NCI-H2196 (cell line): ENCODE measurements at regions not wholly inside any gene's neighbourhood (a gene's known extent, or its start where the extent isn't known, plus 50 kb on each side); places are given as distances from the start of the nearest gene placed in this dataset.
"Not testable (repeated sequence)": the region's sequence is repeated elsewhere in the genome, so short reads cannot be mapped to it uniquely, and the experiment has no call there.

ENCODE experiments used
- DNase-seq: peaks from one replicate; lab custom pipeline; 2025; ENCODE audit not compliant: unreplicated experiment; lab: John Stamatoyannopoulos, UW

- no peak for DNase-seq
Measured at GRCh38 chr5:163941079-163941478, 435.7 kb downstream of the MAT2B start.

DNA sequence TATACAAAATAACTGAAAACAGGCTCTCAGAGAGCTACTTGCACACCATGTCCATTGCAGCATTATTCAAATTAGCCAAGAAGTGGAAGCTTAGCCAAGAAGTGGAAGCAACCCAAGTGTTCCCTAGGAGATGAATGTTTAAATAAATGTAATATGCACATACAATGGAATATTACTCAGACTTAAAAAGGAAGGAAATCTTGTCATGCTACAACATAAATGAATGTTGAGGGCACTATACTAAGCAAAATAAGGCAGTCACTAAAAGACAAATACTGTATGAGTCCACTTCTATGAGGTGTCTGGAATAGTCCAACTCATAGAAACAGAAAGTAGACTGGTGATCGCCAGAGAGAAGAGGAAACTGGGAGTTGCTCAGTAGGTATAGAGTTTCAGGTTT lies 438.1 kb downstream of the MAT2B start:
- no peak for DNase-seq

GRCh38 chr5:163944738-163945137 lies 439.3 kb downstream of the MAT2B start:
- DNase-seq = no peak

DNA sequence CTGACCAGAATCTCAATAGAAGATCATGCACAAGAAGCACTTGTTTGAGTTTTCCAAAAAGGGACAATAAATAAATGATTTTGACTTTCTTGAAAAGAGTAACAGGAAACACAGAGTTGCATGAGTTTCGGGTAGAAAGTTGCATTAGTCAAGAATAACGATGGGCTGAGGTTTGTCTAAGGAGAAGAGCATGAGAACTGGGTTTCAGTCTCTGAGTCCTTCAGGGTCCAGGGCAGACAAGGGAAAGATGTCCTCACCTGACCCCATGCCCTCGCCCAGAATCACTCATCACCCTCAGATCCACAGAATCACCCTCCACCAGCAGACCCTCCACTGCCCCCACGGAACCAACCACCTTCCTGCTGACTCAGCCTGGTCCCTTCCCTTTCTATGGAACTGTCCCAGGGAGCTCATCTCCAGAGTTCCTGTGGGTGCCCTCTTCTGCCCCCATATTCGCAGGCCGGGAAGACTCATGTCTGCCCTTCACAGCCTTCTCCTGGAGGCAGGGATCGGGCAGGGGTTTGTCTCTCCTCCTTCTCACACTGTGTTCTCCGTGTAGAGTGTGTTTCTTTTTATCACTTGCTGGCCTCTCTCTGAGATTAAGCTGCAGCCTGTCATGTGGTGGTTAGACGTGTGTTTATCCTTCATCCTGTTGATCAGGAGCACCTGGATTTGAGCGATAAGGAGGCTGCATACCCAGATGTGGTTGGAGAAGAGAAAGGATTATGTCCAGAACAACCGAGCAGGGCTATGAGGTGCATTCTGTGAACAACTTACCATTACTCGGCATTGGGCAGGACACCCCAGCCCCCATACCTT lies 442.6 kb downstream of the MAT2B start:
- DNase-seq = no peak

DNA sequence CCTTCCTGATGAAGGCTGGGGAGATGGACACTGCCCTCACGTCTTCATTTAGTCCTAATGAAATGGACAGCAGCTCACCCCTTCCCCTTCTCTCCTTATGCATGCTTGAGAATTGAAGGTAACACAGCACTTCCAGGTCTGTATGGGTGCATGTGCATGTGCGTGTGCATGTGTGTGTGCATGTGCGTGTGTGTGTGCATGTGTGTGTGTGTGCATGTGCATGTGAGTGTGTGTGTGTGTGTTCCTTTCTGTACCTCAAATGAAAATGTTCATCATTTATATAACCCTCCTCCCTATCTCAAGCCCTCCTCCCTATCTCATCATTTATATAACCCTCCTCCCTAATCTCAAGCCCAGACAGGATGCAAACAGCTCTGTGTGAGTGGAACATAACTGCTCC lies 444.8 kb downstream of the MAT2B start:
- no peak for DNase-seq

- DNase-seq = no peak
Measured at GRCh38 chr5:163951069-163951468, 445.6 kb downstream of the MAT2B start.

- DNase-seq = no peak
Measured at GRCh38 chr5:163953901-163954300, 448.5 kb downstream of the MAT2B start.

DNA sequence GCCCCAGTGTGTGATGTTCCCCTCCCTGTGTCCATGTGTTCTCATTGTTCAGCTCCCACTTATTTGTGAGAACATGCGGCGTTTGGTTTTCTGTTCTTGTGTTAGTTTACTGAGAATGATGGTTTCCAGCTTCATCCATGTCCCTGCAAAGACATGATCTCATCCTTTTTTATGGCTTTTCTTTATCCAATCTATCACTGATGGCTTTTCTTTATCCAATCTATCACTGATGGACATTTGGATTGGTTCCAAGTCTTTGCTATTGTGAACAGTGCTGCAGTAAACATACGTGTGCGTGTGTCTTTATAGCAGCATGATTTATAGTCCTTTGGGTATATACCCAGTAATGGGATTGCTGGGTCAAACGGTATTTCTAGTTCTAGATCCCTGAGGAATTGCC lies 455.8 kb downstream of the MAT2B start:
- DNase-seq = not testable (repeated sequence)

- DNase-seq = no peak
Measured at GRCh38 chr5:163963881-163964280, 458.5 kb downstream of the MAT2B start.

DNA sequence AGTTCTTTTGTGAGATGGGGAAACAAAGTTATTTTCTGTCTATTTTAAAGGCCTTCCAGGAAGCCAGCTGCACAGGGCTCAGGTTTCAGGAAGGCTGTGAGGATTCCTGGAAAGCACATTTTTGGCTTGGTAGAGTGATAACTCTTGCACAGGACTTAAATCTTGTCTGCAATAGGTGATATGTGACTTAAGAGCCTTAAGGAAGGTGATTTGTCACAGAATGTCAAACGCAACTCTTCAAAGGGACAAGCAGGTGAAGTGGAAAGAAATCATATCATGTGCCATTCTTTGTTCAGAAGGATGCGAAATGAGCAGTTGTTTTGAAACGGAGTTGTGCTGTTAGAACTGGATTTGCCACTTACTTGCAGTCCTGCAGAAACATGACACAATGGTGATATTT lies 459.3 kb downstream of the MAT2B start:
- DNase-seq = no peak

- no peak for DNase-seq
Measured at GRCh38 chr5:163967268-163967667, 461.8 kb downstream of the MAT2B start.

GRCh38 chr5:163968651-163969050 lies 463.2 kb downstream of the MAT2B start:
- no peak for DNase-seq

DNA sequence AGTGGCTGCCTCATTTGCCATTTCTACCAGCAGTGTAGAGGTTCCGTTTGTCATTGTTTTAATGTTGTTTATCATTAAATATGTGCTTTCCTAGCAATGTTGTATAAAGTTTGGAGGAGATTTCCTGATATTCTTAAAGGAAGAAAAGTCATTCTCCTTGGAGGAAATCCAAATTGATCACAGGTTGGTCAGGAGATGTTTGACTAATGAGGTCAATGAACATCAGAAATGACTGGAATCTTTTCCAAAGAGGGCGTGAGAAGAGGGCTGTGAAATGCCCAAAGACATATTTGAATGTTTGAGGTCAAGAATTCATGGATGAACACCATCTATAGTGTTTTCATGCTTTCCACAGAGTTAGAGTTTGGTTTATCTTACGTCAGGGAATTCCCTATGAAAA lies 471.3 kb downstream of the MAT2B start:
- DNase-seq = no peak

GRCh38 chr5:163978897-163979296 lies 473.5 kb downstream of the MAT2B start:
- no peak for DNase-seq

DNA sequence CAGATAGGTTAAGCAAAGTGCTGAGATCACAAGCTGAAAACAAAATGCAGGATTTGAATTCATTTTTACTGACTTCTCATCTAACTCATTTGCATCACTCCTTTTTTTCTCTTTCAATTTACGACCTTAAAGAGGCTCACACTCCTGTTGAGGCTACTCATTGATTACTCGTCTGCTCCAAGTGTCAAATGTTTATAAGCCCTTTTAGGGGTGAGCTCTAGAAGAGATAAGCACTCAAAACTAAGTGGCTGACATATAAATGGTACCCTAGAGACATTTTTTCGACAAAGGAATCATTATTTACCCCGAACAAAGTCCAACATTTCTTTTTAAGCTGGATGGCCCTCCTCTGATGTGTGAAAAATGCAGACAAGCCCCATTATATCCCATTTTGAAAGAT lies 483.1 kb downstream of the MAT2B start:
- no peak for DNase-seq

DNA sequence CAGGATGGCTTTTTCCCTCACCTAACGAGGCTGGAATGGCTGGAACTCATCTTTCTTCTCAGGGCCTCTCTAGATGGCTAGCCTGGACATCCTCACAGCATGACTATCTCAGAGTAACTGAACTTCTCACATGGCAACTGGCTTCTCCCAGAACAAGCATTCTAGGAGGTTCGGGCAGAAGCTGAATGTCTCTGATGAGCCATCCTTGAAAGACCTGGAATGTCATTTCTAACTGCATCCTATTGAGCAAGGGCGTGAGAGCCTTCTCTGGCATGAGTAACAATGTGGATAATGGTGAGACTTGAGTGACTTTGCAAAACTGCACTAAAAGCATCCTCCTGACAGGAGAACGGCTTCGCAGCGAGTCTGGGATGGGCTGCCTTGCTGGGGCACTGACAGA lies 487.7 kb downstream of the MAT2B start:
- no peak for DNase-seq

DNA sequence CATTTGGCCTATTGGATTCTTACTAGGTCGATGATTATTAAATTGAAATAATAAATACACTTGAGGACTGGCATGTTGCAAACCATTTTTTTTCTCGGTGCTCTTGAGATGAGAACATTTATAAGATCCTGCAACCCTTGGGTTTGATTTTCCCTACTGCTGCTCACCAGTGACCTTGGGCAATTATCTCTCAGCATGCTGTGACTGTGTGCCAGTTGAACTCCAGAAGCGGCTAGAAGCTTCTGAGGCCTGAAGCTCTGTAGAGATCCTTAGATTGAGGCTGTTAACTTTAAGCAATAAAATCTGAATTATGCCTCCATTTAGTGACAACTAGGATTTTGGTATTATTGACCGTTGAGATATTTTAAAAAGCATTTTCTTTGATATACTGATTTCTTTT lies 489.8 kb downstream of the MAT2B start:
- no peak for DNase-seq

- DNase-seq = no peak
Measured at GRCh38 chr5:163997965-163998364, 492.5 kb downstream of the MAT2B start.

- no peak for DNase-seq
Measured at GRCh38 chr5:164000241-164000640, 494.8 kb downstream of the MAT2B start.

DNA sequence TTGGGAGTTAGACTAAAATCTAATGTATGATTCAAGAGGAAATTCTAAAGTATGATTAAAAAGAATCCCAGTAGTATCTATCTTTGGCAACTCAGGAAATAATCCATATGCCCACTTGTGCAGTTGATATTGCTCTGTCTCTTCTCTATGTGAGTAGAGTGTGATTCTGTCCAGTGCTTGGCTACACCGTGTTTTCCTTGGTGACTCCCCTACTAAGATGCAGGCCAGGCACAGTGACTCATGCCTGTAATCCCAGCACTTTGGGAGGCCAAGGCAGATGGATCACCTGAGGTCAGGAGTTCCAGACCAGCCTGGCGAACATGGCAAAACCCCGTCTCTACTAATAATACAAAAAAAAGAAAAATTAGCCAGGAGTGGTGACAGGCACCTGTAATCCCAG lies 495.4 kb downstream of the MAT2B start:
- DNase-seq = no peak

GRCh38 chr5:164002214-164002613 lies 496.8 kb downstream of the MAT2B start:
- no peak for DNase-seq

DNA sequence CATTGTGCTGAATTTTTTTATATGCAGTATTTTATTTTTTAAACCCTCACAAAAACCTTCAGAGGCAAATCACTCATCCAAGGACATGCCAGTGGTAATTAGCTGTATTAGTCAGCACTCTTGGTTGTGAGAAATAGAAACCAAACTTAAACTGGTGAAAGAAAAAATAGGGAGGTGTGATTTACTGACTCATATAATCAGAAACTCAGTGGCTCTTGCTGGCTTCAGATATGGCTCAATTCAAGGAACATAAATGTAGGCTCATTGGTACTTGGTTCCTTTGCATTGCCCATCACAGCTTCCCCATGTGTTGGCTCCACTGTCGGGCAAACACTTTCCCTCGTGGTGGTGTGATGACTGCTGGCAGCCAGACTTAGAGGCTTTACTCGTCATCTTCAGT lies 497.2 kb downstream of the MAT2B start:
- no peak for DNase-seq

DNA sequence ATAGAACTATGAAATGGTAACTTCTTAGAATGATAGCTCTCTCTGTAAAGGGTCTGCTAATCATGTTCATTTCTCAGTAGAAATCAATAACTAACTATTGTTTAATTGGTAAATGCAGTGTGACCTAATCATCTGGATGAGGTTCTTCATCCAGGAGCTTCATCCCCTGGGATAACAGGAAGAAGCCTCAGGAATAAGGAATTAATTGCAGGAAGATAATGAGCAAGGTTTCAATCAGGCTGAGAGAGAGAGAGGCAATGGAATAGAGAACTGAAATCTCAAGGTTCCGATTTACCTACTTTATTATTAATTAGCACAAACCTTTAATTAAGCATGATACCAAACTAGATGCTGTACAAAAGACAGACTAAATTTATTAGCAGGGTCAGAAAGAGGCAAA lies 499.7 kb downstream of the MAT2B start:
- no peak for DNase-seq
